A673 (cell line): ENCODE measurements at regions not wholly inside any gene's neighbourhood (a gene's known extent, or its start where the extent isn't known, plus 50 kb on each side); places are given as distances from the start of the nearest gene placed in this dataset.

Experiments used
- EZH2 ChIP-seq: fragments of 200-600 bp; sonication (generic); IDR thresholded peaks from 2 replicates; pipeline ENCODE4 v1.6.1; 2017; ENCODE audit warnings: borderline replicate concordance, low read depth, mild to moderate bottlenecking, mixed read lengths, antibody characterized with exemption, low read length; ENCODE audit not compliant: poor library complexity, severe bottlenecking
- TF ChIP-seq, protein P1 (sequence below): fragments of 300-800, 200-600 bp; sonication (generic); conservative IDR thresholded peaks from 2 replicates; pipeline ENCODE4 v1.5.1; 2017; ENCODE audit warnings: low read depth, mild to moderate bottlenecking, antibody characterized with exemption, low read length, moderate library complexity, mixed read lengths

GRCh38 chr4:115228851-115229250 lies 115.4 kb upstream of the NDST4 start:
- TF ChIP-seq, protein P1, sequence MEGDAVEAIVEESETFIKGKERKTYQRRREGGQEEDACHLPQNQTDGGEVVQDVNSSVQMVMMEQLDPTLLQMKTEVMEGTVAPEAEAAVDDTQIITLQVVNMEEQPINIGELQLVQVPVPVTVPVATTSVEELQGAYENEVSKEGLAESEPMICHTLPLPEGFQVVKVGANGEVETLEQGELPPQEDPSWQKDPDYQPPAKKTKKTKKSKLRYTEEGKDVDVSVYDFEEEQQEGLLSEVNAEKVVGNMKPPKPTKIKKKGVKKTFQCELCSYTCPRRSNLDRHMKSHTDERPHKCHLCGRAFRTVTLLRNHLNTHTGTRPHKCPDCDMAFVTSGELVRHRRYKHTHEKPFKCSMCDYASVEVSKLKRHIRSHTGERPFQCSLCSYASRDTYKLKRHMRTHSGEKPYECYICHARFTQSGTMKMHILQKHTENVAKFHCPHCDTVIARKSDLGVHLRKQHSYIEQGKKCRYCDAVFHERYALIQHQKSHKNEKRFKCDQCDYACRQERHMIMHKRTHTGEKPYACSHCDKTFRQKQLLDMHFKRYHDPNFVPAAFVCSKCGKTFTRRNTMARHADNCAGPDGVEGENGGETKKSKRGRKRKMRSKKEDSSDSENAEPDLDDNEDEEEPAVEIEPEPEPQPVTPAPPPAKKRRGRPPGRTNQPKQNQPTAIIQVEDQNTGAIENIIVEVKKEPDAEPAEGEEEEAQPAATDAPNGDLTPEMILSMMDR: no peak
- TF ChIP-seq EZH2: no peak
